ENCODE measurements at regions not wholly inside any gene's neighbourhood (a gene's known extent, or its start where the extent isn't known, plus 50 kb on each side); places are given as distances from the start of the nearest gene placed in this dataset.

DNA sequence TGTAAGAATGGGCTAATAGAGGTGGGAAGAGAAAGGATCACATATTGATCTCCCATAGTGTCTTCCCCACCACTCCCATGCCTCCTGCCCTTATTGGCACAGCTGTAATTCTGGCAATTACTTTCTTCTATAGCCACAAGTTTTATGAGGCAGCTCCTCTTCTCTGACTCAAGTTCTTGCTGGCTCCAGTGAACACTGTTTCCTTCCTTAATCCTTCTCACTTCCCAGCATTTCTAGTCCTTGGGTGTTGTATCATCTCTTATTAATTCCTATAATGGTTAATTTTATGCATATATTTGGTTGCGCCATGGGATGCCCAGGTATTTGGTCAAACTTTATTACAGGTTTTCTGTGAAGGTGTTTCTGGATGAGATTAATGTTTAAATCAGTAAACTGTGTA, 103.3 kb downstream of the MRPL39 start:
- Histone ChIP-seq H3K4me2 (no peak overlapping the region), H3K79me2 (replicated peaks; ENCODE audit: insufficient read depth) (no peaks in the 10 kb centered on the region), H2AFZ (no peak overlapping the region), H3K4me1 (ENCODE audit: insufficient read depth) (no peaks in the 10 kb centered on the region), H4K20me1 (replicated peaks; ENCODE audit: insufficient read depth) (no peaks in the 10 kb centered on the region), H3K36me3 (ENCODE audit: insufficient read depth) (no peaks in the 10 kb centered on the region), H3K27me3 (ENCODE audit: insufficient read depth) (no peaks in the 10 kb centered on the region), H3K9me2 (ENCODE audit: insufficient read depth) (peaks cover 22% of the 10 kb centered on the region; the same call in 1 of the 2 replicates), H3K4me3 (no peak overlapping the region), H3K27ac (ENCODE audit: low read depth) (no peak overlapping the region), H3F3A (replicated peaks; ENCODE audit: low read depth) (no peaks in the 10 kb centered on the region)
- ATAC-seq (no peak), DNase-seq (ENCODE audit: low spot score) (no peak)
- TF ChIP-seq EZH2 (IDR thresholded peaks at IDR 0.05; ENCODE audit: low read depth, unreplicated experiment) (no peak), CREB1 (CRISPR knock-in tag; IDR thresholded peaks at IDR 0.05; ENCODE audit: low read depth) (no peak), EZH2phosphoT487 (IDR thresholded peaks at IDR 0.05; ENCODE audit: unreplicated experiment) (no peak), POLR2AphosphoS5 (IDR thresholded peaks at IDR 0.05; ENCODE audit: low read depth) (no peak), NANOG (IDR thresholded peaks at IDR 0.05; ENCODE audit: borderline replicate concordance) (no peak), ZNF114 (CRISPR knock-in tag; IDR thresholded peaks at IDR 0.05) (no peak)
- TF ChIP-seq, protein P1, sequence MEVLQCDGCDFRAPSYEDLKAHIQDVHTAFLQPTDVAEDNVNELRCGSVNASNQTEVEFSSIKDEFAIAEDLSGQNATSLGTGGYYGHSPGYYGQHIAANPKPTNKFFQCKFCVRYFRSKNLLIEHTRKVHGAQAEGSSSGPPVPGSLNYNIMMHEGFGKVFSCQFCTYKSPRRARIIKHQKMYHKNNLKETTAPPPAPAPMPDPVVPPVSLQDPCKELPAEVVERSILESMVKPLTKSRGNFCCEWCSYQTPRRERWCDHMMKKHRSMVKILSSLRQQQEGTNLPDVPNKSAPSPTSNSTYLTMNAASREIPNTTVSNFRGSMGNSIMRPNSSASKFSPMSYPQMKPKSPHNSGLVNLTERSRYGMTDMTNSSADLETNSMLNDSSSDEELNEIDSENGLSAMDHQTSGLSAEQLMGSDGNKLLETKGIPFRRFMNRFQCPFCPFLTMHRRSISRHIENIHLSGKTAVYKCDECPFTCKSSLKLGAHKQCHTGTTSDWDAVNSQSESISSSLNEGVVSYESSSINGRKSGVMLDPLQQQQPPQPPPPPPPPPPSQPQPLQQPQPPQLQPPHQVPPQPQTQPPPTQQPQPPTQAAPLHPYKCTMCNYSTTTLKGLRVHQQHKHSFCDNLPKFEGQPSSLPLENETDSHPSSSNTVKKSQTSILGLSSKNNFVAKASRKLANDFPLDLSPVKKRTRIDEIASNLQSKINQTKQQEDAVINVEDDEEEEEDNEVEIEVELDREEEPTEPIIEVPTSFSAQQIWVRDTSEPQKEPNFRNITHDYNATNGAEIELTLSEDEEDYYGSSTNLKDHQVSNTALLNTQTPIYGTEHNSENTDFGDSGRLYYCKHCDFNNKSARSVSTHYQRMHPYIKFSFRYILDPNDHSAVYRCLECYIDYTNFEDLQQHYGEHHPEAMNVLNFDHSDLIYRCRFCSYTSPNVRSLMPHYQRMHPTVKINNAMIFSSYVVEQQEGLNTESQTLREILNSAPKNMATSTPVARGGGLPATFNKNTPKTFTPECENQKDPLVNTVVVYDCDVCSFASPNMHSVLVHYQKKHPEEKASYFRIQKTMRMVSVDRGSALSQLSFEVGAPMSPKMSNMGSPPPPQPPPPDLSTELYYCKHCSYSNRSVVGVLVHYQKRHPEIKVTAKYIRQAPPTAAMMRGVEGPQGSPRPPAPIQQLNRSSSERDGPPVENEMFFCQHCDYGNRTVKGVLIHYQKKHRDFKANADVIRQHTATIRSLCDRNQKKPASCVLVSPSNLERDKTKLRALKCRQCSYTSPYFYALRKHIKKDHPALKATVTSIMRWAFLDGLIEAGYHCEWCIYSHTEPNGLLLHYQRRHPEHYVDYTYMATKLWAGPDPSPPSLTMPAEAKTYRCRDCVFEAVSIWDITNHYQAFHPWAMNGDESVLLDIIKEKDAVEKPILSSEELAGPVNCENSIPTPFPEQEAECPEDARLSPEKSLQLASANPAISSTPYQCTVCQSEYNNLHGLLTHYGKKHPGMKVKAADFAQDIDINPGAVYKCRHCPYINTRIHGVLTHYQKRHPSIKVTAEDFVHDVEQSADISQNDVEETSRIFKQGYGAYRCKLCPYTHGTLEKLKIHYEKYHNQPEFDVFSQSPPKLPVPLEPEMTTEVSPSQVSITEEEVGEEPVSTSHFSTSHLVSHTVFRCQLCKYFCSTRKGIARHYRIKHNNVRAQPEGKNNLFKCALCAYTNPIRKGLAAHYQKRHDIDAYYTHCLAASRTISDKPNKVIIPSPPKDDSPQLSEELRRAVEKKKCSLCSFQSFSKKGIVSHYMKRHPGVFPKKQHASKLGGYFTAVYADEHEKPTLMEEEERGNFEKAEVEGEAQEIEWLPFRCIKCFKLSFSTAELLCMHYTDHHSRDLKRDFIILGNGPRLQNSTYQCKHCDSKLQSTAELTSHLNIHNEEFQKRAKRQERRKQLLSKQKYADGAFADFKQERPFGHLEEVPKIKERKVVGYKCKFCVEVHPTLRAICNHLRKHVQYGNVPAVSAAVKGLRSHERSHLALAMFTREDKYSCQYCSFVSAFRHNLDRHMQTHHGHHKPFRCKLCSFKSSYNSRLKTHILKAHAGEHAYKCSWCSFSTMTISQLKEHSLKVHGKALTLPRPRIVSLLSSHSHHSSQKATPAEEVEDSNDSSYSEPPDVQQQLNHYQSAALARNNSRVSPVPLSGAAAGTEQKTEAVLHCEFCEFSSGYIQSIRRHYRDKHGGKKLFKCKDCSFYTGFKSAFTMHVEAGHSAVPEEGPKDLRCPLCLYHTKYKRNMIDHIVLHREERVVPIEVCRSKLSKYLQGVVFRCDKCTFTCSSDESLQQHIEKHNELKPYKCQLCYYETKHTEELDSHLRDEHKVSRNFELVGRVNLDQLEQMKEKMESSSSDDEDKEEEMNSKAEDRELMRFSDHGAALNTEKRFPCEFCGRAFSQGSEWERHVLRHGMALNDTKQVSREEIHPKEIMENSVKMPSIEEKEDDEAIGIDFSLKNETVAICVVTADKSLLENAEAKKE (CRISPR knock-in tag; IDR thresholded peaks at IDR 0.05), result no peak
- TF ChIP-seq, protein P2, sequence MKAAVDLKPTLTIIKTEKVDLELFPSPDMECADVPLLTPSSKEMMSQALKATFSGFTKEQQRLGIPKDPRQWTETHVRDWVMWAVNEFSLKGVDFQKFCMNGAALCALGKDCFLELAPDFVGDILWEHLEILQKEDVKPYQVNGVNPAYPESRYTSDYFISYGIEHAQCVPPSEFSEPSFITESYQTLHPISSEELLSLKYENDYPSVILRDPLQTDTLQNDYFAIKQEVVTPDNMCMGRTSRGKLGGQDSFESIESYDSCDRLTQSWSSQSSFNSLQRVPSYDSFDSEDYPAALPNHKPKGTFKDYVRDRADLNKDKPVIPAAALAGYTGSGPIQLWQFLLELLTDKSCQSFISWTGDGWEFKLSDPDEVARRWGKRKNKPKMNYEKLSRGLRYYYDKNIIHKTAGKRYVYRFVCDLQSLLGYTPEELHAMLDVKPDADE (IDR thresholded peaks at IDR 0.05), result no peak
- H3K27me3 Mint-ChIP-seq (ENCODE audit: insufficient read depth, low read depth, poor library complexity), result peaks cover 2% of the 10 kb centered on the region
- H3K9me3 Mint-ChIP-seq, result no peaks in the 10 kb centered on the region; the same call in none of the 3 replicates
- no peaks in the 10 kb centered on the region for H3K4me1 Mint-ChIP-seq
- no peaks in the 10 kb centered on the region for H3K36me3 Mint-ChIP-seq (ENCODE audit: low read depth)
- no peak overlapping the region for H3K27ac Mint-ChIP-seq
- H3K4me3 Mint-ChIP-seq, result no peak overlapping the region

Data from GM23338 (cell line).